GM21576 (cell line): ENCODE measurements at regions not wholly inside any gene's neighbourhood (a gene's known extent, or its start where the extent isn't known, plus 50 kb on each side); places are given as distances from the start of the nearest gene placed in this dataset.

ENCODE experiments used
- ATAC-seq: cut with Tn5 transposase; IDR thresholded peaks from one replicate; pipeline ENCODE4 v1.9.1; 2021; ENCODE audit warnings: mild to moderate bottlenecking, moderate library complexity; ENCODE audit not compliant: unreplicated experiment

GRCh38 chr2:4549666-4550210 is 846.4 kb downstream of the DCDC2C start:
- no peak for ATAC-seq

DNA sequence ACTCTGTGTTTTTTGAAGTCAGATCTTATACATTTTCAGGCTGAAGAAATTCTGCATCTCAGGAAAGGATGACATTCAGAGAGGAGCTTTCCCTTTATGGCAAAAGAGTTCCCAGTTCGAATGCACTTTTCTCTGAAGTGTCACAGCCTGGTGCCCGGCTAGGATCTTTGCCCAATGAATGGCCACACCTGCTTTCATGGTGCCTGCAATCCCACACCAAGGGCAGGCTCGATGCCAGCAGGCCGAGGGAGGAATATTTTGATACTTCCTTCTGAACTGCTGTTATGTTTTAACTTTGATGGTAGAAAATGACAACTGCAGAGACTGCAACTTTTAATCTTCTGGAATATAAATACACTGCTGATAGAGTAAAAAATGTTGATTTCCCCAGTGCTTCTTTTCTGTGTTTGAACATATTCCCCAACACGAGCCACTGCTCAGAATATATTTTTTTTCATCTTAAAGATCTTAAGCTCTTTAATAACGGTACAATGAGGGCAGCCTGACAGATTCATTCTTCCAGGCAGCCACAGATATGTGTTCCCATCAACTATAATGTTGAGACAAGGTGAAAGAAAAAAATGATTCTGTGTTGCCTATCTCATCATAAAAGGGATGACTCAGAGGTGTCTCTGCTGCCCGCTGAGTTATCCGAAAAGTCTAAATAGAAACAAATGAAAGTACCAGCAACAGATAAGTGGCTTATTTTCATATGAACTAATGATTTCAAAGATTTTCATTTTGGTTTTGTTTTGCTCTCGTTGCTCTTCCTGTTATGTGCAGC is 848.5 kb downstream of the DCDC2C start:
- ATAC-seq = no peak

GRCh38 chr2:4553241-4553640 is 849.9 kb downstream of the DCDC2C start:
- no peak for ATAC-seq

DNA sequence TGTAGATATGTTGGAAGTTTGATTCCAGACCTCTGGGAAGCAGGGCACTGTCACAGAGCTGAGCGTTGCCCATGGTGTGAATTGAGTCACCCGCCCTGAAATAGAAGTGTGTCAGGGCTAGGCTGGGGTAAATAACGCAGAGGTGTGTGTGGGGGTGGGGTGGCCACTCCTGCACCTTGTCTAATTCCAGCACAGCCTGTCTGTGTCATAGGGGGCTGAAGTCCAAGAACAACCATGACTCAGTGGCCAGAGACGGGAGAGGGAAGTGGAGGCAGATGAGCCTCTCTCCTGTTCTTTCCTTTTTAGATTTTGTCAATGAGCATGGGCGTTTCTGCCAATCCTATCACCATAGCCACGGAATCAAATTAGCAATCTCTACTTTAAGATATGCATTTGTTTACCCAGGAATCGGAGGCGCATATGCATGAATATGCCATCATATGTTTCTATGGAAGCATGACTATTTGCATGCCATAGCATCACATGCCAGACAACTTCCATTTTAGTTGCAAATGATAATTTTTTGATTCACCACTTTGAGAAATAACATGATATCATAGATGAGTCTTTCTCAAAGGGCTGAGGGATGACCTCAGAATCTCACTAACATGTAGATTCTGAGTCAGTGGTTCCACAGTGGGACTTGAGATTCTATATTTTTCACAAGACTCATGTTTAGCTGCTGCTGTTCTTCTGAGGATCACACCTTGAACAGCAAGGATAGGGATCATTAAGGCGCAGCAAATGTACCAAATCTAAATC is 852.9 kb downstream of the DCDC2C start:
- no peak for ATAC-seq

- no peak for ATAC-seq
These were observed 857.8 kb downstream of the DCDC2C start for GRCh38 chr2:4561196-4561595.

DNA sequence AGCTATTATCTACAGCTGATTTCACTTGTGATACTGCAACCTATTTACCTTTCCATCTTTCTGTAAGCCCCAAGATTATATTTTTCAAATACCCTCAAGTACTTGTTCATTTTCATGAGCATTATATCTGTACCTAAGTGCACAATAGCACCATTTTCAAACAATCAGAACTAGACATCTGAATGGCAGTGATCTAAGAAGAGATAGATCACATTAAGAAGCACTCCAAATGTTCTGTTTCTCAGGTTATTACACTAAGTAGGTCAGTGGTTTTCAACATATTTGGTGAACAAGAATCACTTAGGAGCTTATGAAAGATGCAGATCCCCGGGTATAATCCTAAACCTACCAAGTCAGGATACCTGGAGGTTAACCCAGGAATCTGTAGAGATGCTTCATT is 872.7 kb downstream of the DCDC2C start:
- no peak for ATAC-seq

- no peak for ATAC-seq
These were observed 876.6 kb downstream of the DCDC2C start for GRCh38 chr2:4579977-4580376.

GRCh38 chr2:4585057-4585635 is 881.8 kb downstream of the DCDC2C start:
- ATAC-seq = no peak

- no peak for ATAC-seq
These were observed 885.2 kb downstream of the DCDC2C start for GRCh38 chr2:4588606-4589005.

- ATAC-seq = no peak
These were observed 887.9 kb downstream of the DCDC2C start for GRCh38 chr2:4591261-4591660.

DNA sequence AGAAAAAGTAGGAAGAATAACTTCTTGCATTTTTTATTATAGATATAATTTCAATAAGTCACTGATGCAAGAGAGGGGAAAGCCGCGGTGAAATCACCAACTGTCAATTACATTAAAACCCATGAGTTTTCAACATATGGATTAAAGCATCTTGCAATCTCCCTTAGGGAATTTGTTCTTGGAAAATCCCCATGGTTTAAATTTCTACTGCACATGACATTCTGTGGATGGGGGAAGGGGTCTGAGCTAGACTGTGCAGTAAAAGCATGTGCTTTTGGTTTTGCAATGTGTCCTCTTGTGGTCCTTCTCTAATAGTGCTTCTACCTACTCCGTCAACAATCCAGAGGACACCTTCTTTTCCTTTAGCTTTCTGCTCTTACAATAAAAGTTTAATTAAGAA is 894.0 kb downstream of the DCDC2C start:
- no peak for ATAC-seq

- ATAC-seq = no peak
These were observed 901.4 kb downstream of the DCDC2C start for GRCh38 chr2:4604767-4605166.

- ATAC-seq = no peak
These were observed 914.8 kb downstream of the DCDC2C start for GRCh38 chr2:4618141-4618540.

DNA sequence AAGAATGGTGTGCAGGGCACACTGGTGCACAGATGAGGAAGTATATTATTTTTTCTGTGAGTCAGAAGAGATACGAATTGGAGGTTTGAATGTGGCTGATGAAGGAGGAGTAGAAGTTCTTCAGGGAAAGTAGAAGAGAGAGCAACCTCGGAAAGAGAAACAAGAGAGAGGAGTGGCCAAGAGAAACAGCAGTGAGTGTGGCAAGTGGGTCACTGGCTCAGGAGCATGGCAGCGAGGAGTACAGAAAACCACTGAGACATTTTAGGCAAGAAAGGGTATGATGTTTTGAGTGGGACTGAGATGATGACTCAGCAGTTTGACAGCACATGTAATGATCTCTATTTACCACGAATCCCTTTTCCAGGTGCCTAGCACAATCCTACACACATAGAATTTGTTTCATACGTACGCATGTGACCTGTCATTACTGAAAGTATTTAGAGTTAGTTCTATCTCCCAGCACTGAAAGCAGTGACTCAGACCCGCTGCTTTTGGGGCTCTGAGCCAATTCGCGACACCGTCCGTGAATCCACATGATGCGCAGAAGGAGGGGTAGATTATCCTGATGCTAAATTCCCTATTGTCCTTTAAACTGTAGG is 915.4 kb downstream of the DCDC2C start:
- no peak for ATAC-seq

DNA sequence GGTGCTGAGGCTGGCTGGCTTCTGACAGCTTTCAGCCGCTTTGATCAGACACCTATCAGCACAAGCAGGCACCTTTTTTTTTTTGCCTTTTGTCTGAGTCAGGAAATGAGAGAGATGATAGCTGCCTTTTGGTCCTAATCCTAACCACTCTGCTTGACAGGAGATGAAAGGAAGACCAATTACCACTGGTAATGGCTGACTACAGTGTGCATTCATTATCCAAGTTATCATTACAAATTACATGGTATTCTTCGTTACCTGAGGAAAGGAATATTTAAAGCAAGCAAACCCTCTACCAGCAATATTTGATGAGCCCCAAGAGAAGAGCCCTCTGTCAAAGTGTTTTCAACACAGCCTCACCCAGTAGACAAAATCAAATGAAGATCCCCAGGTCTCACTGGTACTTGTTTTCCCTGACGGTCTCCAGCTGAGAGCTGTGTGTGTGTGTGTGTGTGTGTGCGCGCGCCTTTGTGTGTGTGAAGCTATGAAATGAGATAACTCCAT is 925.7 kb downstream of the DCDC2C start:
- ATAC-seq = no peak

- ATAC-seq = no peak
These were observed 931.9 kb downstream of the DCDC2C start for GRCh38 chr2:4635289-4635688.

GRCh38 chr2:4653991-4654390 is 950.6 kb downstream of the DCDC2C start:
- ATAC-seq = no peak

DNA sequence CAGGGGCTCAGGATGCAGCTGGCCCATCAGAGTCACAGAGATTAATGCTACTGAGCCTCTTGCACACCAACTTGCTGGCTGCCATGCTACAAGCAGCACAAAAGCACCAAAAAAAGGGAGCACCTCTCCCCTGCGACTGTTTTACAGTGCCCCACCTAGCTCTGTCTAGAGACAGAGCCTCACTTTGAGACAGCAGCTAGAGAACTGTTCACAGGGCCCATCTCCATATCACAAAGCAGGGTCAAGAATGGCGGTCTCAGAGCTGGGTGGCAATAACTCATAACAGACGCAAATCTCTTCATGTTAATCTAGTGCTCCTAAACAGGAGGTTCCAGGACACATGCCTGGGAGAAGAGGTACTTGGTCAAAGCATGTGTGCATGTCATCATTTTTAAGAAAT is 953.0 kb downstream of the DCDC2C start:
- no peak for ATAC-seq

DNA sequence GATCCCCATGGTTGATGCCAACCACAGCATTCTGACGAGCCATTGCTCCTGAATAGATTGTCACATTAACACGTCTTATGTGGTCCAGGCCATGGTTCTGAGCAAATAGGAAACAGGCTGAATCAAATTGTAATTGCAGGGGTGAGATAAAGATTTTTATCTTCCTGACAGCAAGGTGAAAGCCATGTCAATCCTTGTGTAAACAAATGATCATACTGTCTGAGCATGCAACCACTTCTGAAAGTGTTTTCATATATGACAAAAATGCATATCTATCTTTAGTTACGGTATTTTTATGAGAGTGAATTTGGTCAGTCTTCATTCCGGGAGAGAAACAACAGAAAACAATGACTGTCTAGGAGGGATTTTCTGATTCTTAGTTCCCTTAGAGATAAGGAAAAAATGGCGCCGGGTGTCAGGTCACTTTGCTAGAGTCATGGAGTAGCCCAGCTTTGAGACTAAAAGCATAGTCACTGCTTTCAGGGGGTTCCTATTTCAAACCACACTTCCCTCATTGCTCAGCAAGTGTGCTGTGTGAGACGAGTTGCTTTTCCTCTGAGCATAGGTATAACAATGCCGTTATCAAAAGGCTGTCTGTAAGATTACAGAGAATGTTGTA is 958.9 kb downstream of the DCDC2C start:
- ATAC-seq = no peak

- no peak for ATAC-seq
These were observed 965.0 kb downstream of the DCDC2C start for GRCh38 chr2:4668381-4668780.

DNA sequence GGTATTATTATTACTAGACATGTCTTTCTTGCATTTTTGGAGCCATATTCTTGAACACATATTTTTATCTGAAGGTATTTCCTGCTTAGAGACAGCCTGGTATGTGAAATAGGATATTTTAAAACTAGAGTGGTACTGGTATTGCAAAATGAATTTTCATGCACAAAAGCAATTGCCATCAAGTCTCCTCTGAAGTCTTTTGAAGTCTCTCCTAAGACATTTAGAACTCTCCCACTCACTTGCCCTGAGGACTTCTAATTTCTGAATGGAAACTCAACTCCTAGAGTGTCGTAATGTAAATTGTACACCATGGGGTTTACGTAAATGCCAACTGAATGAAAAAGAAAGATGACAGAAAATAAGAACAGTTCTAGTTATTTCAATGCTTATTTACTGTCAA is 967.0 kb downstream of the DCDC2C start:
- ATAC-seq = no peak
